ENCODE measurements at regions not wholly inside any gene's neighbourhood (a gene's known extent, or its start where the extent isn't known, plus 50 kb on each side); places are given as distances from the start of the nearest gene placed in this dataset.

DNA sequence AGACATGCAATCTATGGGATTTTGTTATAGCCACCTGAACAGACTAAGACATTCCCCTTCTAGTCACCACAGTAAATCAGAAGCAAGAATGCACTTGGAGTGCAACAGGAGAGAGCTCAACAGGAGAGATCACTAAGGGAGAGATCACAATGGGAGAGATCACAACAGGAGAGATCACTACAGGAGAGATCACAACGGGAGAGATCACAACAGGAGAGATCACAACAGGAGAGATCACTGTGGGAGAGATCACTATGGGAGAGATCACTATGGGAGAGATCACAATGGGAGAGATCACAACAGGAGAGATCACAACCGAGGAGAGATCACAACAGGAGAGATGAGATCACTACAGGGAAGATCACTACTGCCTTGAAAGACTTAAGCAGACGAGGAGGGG is 238.5 kb upstream of the PITRM1 start:
- H3K27ac ChIP-seq = no peak overlapping the region
- H3K9me3 ChIP-seq = no peaks in the 10 kb centered on the region
- TF ChIP-seq POLR2A (IDR thresholded peaks at IDR 0.05) (no peak), CTCF (IDR thresholded peaks at IDR 0.05) (no peak)
- whole genome bisulfite sequencing, 2 donors = 49 to 57% methylated on average over 3 of the region's 3 CpGs
- H3K4me1 ChIP-seq = no peaks in the 10 kb centered on the region
- H3K27me3 ChIP-seq = no peaks in the 10 kb centered on the region
- no peak overlapping the region for H3K4me3 ChIP-seq
- H3K36me3 ChIP-seq = no peaks in the 10 kb centered on the region
- DNase-seq = no peak
- intact Hi-C loops (cut with DNase I) = no loop called here

GRCh38 chr10:3409928-3410327 is 237.3 kb upstream of the PITRM1 start:
- intact Hi-C loops (cut with DNase I) = no loop called here
- TF ChIP-seq CTCF (IDR thresholded peaks at IDR 0.05) (no peak), POLR2A (IDR thresholded peaks at IDR 0.05) (no peak)
- no peak overlapping the region for H3K4me3 ChIP-seq
- H3K27ac ChIP-seq = no peak overlapping the region
- H3K9me3 ChIP-seq = no peaks in the 10 kb centered on the region
- no peak for DNase-seq
- H3K27me3 ChIP-seq = no peaks in the 10 kb centered on the region
- H3K4me1 ChIP-seq = no peaks in the 10 kb centered on the region
- H3K36me3 ChIP-seq = no peaks in the 10 kb centered on the region
- 88 to 100% methylated on average over 2 to 4 of the region's 4 CpGs for WGBS, 2 donors

- no peak for DNase-seq
- WGBS, 2 donors = 74 to 88% methylated on average over 3 to 6 of the region's 6 CpGs
- Histone ChIP-seq H3K9me3 (no peaks in the 10 kb centered on the region), H3K27me3 (no peaks in the 10 kb centered on the region), H3K27ac (no peak overlapping the region), H3K36me3 (no peaks in the 10 kb centered on the region), H3K4me3 (no peak overlapping the region), H3K4me1 (no peaks in the 10 kb centered on the region)
- intact Hi-C loops (cut with DNase I) = no loop called here
- TF ChIP-seq POLR2A (IDR thresholded peaks at IDR 0.05) (no peak), CTCF (IDR thresholded peaks at IDR 0.05) (no peak)
Observed at GRCh38 chr10:3408603-3409365, 236.2 kb upstream of the PITRM1 start.

DNA sequence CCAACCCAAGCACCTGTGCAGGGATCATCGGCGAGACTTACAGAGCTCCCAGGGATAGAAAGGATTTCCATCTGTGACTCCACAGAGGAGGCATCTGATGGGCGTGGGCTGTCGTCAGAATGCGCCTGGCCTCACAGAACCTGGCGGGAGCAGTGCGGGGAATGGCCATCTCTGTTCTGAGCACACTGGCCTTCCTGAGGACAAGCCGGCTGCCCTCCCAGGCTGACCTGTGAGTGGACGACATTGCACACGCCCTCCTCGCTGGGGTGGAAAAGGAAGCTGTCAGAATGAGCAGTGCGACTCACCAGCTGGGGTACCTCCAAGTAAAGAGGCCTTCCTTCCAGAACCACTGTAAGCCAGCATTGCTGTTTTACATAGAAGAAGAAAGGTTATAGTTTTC is 234.6 kb upstream of the PITRM1 start:
- DNase-seq = no peak
- intact Hi-C loops (cut with DNase I) = no loop called here
- WGBS, 2 donors = 82 to 100% methylated on average over 3 to 6 of the region's 12 CpGs
- Histone ChIP-seq H3K4me3 (no peak overlapping the region), H3K27ac (no peak overlapping the region), H3K4me1 (no peaks in the 10 kb centered on the region), H3K27me3 (no peaks in the 10 kb centered on the region), H3K36me3 (no peaks in the 10 kb centered on the region), H3K9me3 (no peaks in the 10 kb centered on the region)
- TF ChIP-seq POLR2A (IDR thresholded peaks at IDR 0.05) = no peak
- no peak for TF ChIP-seq CTCF (IDR thresholded peaks at IDR 0.05)

DNA sequence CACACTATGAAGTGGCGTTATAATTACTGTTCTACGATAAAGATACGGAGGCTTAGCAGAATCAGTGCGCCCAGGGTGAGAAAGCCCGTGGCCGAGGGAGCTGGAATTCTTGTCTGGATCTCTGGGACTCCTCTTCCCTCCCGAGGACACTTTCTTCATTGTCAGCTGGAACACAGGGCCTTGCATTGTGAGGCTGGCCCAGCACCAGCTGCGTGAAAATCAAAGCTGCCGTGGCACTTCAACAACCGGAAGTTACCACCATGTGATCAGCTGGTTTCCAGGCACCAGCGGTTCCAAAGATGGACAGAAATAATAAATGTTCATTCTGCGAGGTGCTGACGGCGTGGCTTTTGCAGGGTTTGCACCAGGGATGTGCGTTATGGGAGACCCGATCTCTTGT is 234.0 kb upstream of the PITRM1 start:
- WGBS, 2 donors = 92 to 97% methylated on average over 10 to 16 of the region's 16 CpGs
- intact Hi-C loops (cut with DNase I) = no loop called here
- H3K4me3 ChIP-seq = no peak overlapping the region
- H3K9me3 ChIP-seq = no peaks in the 10 kb centered on the region
- H3K27ac ChIP-seq = no peak overlapping the region
- no peak for DNase-seq
- H3K27me3 ChIP-seq = no peaks in the 10 kb centered on the region
- TF ChIP-seq CTCF (IDR thresholded peaks at IDR 0.05) (no peak), POLR2A (IDR thresholded peaks at IDR 0.05) (no peak)
- no peaks in the 10 kb centered on the region for H3K4me1 ChIP-seq
- no peaks in the 10 kb centered on the region for H3K36me3 ChIP-seq
